ENCODE measurements at regions not wholly inside any gene's neighbourhood (a gene's known extent, or its start where the extent isn't known, plus 50 kb on each side); places are given as distances from the start of the nearest gene placed in this dataset.

DNA sequence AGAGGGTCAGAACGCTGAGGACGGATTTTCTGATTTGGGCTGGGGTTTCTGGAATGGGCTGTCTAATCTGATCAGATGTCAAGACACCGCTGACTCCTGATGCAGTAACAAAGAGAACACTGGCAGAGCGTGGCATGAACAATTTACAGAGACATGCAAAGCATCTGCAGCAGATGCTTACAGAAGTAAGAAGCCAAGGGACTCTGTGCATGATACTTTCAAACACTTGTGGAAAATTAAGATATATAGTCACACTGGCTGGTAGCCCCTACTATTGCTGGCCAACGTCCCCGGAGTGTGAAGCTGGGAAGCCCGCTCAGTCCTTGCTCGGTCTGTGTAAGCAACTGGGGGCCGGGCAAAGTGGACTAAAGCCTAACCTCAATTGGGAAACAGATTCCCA, 903.7 kb downstream of the BRD1 start:
- Mint-ChIP-seq H3K27me3 (ENCODE audit: insufficient read depth) (peaks cover 4% of the 10 kb centered on the region; the same call in 1 of the 2 replicates), H3K27ac (no peak overlapping the region), H3K9me3 (peaks cover 51% of the 10 kb centered on the region), H3K36me3 (ENCODE audit: low read depth) (peaks cover under 1% of the 10 kb centered on the region; the same call in 1 of the 2 replicates), H3K4me1 (ENCODE audit: low read depth) (no peaks in the 10 kb centered on the region), H3K4me3 (no peak overlapping the region)
- no peak for DNase-seq
- TF ChIP-seq, protein P1, sequence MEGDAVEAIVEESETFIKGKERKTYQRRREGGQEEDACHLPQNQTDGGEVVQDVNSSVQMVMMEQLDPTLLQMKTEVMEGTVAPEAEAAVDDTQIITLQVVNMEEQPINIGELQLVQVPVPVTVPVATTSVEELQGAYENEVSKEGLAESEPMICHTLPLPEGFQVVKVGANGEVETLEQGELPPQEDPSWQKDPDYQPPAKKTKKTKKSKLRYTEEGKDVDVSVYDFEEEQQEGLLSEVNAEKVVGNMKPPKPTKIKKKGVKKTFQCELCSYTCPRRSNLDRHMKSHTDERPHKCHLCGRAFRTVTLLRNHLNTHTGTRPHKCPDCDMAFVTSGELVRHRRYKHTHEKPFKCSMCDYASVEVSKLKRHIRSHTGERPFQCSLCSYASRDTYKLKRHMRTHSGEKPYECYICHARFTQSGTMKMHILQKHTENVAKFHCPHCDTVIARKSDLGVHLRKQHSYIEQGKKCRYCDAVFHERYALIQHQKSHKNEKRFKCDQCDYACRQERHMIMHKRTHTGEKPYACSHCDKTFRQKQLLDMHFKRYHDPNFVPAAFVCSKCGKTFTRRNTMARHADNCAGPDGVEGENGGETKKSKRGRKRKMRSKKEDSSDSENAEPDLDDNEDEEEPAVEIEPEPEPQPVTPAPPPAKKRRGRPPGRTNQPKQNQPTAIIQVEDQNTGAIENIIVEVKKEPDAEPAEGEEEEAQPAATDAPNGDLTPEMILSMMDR (IDR thresholded peaks at IDR 0.05), result no peak

DNA sequence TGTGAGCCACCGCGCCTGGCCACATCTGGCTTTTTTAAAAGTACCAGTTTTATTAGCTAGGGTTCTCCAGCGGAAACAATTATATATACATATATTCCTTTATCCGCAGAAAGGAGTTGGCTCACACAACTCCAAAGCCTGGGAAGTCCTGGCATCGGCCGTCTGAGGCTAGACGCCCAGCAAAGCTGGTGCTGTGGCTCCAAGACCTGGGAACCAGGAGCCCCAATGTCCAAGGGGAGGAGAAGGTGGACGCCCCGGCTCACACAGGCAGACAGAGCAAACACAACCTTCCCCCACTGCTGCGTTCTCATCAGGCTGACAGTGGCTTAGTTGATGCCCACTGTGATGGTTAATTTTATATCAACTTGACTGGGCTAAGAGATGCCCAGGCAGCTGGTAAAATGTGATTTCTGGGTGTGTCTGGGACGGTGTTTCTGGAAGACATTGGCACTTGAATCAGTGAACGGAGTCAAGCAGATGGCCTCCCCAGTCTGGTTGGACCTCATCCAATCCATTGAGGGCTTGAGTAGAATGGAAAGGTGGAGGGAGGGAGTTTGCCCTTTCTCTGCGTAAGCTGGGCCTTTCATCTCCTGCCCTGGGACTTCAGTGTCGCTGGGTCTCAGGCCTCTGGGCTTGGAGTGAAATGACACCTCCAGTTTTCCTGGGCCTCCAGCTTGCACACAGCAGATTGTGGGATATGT, 904.4 kb downstream of the BRD1 start:
- no peak for DNase-seq
- Mint-ChIP-seq H3K4me1 (ENCODE audit: low read depth) (no peaks in the 10 kb centered on the region), H3K4me3 (no peak overlapping the region), H3K27me3 (ENCODE audit: insufficient read depth) (peaks cover 4% of the 10 kb centered on the region; the same call in 1 of the 2 replicates), H3K36me3 (ENCODE audit: low read depth) (peaks cover 7% of the 10 kb centered on the region; the same call in 1 of the 2 replicates), H3K9me3 (peaks cover 52% of the 10 kb centered on the region), H3K27ac (no peak overlapping the region)
- TF ChIP-seq, protein P1 (IDR thresholded peaks at IDR 0.05), result no peak

DNA sequence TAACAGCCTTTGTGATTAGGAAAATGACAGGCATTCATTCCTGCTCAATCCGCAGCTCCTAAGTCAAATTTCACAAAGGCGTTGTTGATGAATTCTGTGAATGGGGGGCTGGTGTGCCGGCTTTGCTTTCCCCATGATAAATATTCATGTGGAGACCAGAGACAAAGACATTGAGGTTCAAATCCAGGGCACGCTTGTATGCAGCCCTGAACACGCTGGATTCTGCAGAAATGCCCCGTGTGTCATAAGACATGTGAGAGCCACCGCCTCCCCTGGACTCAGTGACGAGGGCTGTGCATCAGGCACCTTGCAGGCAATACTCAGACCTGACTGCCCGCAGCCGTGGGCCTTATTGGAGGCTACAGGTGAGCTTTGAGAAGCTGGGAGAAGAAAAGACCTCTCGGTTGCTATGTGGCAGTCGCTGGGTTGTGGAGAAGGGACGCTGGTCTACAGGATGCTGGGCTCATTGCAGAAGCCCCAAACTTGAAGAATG, 906.2 kb downstream of the BRD1 start:
- Mint-ChIP-seq H3K27me3 (ENCODE audit: insufficient read depth) (no peaks in the 10 kb centered on the region; the same call in 1 of the 2 replicates), H3K27ac (no peak overlapping the region), H3K36me3 (ENCODE audit: low read depth) (peaks cover 7% of the 10 kb centered on the region; the same call in 1 of the 2 replicates), H3K4me3 (no peak overlapping the region), H3K9me3 (peaks cover 68% of the 10 kb centered on the region), H3K4me1 (ENCODE audit: low read depth) (no peaks in the 10 kb centered on the region)
- TF ChIP-seq, protein P1 (IDR thresholded peaks at IDR 0.05), result no peak
- DNase-seq, result no peak

DNA sequence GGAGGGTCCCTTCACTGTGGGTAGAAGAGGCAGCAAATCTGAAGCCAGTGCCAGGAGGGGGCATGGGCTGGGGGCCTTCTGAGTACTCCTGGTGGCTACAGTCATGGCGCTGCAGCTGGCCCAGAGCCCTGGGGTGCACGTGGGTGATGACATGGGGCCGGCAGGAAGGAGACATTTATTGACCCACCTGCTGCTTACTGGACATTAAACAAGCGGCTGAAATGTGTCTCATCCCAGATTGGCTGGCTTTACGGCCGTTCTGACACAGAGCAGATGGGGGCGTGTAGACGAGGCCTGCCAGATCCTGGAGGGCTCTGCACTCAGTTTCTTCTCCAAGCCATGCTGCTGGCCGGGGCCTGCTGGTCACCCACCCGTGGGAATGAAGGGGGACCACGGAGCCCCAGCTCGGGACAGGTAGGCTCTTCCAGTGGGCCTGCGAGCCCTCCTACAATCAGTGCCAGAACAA, 906.9 kb downstream of the BRD1 start:
- no peak overlapping the region for H3K4me3 Mint-ChIP-seq
- TF ChIP-seq, protein P1 (IDR thresholded peaks at IDR 0.05), result no peak
- no peak for DNase-seq
- no peaks in the 10 kb centered on the region; the same call in 1 of the 2 replicates for H3K27me3 Mint-ChIP-seq (ENCODE audit: insufficient read depth)
- H3K27ac Mint-ChIP-seq, result no peak overlapping the region
- peaks cover 7% of the 10 kb centered on the region; the same call in 1 of the 2 replicates for H3K36me3 Mint-ChIP-seq (ENCODE audit: low read depth)
- H3K4me1 Mint-ChIP-seq (ENCODE audit: low read depth), result no peaks in the 10 kb centered on the region
- peaks cover 75% of the 10 kb centered on the region for H3K9me3 Mint-ChIP-seq

DNA sequence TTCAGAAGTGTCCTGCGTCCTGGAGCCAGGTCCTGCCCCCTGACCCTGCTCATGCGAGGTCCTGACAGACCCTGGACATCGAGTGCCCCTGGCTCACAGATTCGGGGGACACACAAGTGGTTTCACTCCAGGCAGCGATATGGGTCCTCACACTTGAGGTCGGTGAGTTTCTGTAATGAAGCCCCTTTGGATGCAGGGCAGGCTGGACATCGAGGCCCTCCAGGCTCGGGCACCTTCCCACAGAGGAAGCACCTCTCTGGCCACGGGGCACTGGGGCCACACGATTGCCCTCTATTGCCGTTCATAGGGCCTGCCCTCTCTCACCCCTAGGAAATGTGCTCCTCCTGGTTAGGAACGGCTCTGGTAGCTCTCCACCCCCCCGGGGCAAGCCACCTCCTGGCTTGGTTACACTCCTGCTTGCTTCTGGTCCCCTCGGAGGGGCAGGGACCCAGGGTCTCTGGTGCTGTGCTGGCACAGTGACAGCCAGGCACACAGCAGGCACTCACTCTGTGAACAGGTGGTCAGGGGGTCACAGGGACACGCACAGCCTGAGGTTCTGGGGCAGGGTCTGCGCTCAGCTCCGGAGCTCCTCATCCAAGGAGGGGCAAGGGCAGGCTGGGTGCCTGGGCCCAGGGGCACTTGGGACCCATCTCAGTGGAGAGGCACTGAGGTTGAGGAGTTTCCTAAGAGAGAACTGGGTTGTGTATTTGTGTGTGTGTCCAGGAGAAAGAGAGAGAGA, 907.7 kb downstream of the BRD1 start:
- H3K36me3 Mint-ChIP-seq (ENCODE audit: low read depth), result peaks cover 7% of the 10 kb centered on the region; the same call in 1 of the 2 replicates
- H3K27me3 Mint-ChIP-seq (ENCODE audit: insufficient read depth), result no peaks in the 10 kb centered on the region; the same call in 1 of the 2 replicates
- no peaks in the 10 kb centered on the region for H3K4me1 Mint-ChIP-seq (ENCODE audit: low read depth)
- TF ChIP-seq, protein P1 (IDR thresholded peaks at IDR 0.05), result no peak
- H3K9me3 Mint-ChIP-seq, result peaks cover 75% of the 10 kb centered on the region
- H3K27ac Mint-ChIP-seq, result no peak overlapping the region
- no peak overlapping the region for H3K4me3 Mint-ChIP-seq
- no peak for DNase-seq
